HuH-7 (cell line): ENCODE measurements at regions not wholly inside any gene's neighbourhood (a gene's known extent, or its start where the extent isn't known, plus 50 kb on each side); places are given as distances from the start of the nearest gene placed in this dataset.
"Not testable (repeated sequence)": the region's sequence is repeated elsewhere in the genome, so short reads cannot be mapped to it uniquely, and the experiment has no call there.

ENCODE experiments used
- DNase-seq: peaks from one replicate; pipeline ENCODE4 v3.0.0; 2011; ENCODE audit warnings: low spot score

- no peak for DNase-seq
These were observed 181.9 kb downstream of the TMEM26 start for GRCh38 chr10:61271127-61271780.

DNA sequence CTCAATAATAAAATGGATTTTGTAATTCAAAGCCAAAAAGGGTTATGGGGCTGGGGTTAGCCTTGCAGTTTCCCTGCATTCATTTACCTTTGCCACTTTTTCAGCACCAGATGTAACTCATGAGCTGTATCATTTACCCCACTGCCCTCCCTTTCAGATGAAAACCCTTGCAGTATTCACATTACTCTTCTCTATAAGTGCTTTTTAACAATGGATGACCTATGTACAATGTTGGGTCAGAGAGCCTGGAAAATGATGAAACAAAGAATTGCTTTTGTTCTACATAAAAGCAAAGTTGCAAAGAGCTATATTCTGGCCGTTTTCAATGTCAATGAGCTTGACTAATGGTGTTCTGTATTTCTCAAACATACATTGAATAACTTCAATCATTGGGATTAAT is 189.7 kb downstream of the TMEM26 start:
- DNase-seq: no peak

DNA sequence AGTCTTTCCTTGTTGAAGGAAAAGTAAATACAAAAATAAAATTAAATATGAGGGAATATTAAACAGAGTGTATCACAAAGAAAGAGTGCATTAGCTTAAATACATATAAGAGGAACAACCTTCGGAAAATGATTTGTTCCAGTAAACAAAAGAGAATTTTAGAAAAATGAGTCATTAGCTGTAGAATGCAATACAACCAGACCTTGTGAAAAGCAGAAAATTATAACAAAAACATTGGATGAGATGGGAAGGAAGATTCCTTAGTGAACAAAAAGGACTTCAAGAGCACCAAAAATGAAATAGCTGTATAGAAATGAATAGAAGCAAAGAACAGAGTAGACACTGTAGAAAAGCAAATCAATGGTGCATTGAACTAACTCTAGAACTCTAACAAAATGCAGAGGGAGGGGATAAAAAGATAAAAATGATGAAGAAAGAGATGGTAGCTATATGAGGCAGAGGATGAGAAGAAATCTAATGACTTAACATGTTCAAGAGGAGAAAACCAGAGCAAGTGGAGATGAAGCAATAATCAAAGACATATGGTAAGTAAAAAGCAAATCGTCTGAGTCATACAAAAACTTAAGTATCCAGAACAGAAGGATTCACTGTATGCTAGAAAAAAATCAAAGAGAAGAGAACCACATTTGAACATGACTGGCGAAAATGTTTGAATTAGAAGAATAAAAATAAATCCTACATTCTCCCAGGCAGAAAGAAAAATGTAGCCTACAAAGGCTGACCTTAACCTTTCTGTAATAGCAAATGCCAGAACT is 190.5 kb downstream of the TMEM26 start:
- DNase-seq: no peak

DNA sequence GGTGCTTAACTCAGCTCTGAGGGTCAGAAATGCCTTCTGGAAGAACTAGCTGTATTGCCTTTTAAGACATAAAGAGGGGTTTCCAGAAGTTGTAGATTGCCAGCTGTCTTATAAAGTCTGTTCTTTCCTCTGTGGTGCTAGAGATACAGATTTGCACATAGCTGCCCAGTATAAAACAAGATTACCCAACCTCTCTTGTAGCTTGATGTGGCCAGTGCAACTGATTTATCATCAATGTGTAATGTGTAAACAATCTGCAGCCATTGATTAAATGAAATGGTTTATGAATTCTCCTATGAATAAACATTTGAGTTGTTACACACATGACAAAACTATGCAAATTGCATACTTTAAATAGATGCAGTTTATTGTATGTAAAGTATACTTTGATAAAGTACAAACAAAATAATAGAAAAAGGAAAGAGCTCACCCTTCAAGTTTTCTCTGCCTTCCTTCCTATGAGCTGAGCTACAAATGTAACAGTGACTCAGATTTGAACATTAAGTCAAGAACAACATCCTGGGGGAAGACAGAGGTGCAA is 195.2 kb downstream of the TMEM26 start:
- DNase-seq: no peak

DNA sequence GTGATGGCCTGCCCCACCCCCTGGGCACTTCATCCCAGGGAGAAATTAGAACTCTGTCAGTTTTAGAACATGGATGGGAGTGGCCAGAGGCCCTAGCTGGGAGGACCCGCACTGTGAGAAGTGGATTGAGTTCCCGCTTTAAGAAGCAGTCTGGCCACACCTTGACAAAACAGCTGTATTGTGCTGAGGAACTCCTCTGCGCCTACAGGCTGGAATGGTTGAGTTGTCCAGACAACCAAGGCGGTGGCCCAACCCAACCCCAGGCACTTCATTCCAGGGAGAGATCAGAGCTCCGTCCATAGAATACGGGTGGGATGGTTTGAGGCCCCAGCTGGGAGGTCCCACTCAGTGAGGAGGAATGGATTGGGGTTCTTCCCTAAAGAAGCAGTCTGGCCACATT is 196.0 kb downstream of the TMEM26 start:
- no peak for DNase-seq

DNA sequence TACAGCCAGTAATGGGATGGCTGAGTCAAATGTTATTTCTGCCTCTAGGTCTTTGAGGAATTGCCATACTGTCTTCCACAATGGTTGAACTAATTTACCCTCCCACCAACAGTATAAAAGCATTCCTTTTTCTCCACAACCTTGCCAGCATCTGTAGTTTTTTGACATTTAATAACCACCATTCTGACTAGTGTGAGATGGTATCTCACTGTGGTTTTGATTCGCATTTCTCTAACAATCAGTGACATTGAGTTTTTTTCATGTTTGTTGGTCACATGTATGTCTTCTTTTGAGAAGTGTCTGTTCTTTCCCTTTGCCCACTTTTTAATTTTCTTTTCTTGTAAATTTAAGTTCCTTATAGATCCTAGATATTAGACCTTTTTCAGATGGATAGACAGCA is 200.9 kb downstream of the TMEM26 start:
- DNase-seq: not testable (repeated sequence)

DNA sequence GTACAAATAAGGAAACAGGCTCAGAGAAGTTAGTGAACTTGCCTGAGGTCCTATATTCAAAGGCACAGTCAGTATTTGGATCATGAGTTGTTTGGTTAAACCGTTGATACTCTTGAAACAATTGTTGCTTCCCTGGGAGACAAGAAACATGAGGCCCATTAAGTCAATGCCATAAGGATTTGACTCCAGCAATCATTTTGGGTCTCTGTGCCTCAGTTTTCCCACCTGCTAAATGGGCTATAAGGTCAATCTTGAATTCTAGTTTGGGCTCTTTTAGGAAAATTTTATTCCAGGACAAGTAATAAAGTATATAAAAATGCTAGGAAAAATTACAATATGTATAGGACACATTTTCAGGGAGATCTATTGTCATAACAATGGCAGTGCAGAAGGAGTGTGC is 202.1 kb downstream of the TMEM26 start:
- DNase-seq: no peak

DNA sequence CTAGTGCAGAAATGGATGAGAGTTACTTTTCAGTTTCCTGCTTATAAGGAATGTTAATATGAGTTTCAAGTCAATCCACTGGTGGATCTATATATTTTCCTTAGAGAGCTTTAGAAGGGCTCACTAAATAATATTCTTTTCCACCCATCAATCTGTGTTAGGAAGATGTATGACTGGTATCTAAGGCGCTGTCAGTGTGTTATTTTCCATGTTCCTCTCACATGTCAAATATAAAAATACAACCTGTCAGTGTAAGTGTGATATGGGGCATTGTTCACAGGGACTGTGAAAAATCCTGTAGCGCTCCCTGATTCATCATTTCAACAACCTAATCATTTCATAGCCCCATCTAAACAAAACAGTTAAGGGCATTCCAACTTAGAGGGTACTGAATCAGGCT is 203.1 kb downstream of the TMEM26 start:
- no peak for DNase-seq

GRCh38 chr10:61248013-61248412 is 205.2 kb downstream of the TMEM26 start:
- no peak for DNase-seq

DNA sequence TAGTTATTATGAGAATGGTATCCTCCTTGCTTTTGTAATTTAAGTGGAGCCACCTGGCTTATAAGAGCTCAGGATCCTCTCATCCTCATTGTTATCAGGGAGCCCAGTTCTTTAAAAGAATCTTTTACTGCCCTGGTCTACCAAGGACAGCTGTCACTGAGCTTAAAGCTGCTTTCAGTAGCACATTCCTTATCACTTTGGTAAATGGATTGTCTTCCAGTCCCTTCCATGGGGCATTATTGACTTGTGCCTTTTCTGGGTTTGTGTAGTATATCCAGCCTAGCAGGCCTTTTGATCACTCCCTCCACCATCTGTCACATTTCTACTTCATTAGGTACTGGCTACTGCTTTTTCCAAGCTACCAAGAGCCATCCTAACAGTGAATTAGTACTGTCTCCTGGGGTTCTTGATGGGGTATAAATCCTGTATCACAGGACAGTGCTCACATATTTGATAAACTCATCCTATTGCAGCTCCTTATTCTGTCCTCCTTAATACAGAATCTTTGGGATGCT is 208.9 kb downstream of the TMEM26 start:
- DNase-seq: no peak

DNA sequence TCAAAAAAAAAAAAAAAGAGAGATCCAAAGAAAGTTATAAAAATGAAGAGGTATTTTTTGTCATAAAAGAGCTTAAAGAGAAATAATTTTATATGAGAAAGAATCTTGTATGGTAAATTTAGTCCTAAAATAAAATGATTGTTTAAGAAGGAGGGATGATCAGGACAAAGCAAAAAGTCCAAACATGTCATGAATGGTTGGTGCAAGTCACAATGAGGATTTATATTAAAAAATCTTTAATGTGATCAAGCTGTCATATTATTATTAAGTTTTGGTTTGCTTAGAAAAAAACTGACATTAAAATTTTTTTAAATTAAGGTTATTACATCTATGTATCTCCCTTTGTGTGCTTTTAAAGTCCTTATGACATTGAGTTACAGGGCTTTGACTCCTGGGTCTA is 220.4 kb downstream of the TMEM26 start:
- no peak for DNase-seq

GRCh38 chr10:61225939-61226338 is 227.2 kb downstream of the TMEM26 start:
- no peak for DNase-seq

- DNase-seq: no peak
These were observed 229.6 kb downstream of the TMEM26 start for GRCh38 chr10:61223576-61223975.

- no peak for DNase-seq
These were observed 233.5 kb downstream of the TMEM26 start for GRCh38 chr10:61219696-61220095.

DNA sequence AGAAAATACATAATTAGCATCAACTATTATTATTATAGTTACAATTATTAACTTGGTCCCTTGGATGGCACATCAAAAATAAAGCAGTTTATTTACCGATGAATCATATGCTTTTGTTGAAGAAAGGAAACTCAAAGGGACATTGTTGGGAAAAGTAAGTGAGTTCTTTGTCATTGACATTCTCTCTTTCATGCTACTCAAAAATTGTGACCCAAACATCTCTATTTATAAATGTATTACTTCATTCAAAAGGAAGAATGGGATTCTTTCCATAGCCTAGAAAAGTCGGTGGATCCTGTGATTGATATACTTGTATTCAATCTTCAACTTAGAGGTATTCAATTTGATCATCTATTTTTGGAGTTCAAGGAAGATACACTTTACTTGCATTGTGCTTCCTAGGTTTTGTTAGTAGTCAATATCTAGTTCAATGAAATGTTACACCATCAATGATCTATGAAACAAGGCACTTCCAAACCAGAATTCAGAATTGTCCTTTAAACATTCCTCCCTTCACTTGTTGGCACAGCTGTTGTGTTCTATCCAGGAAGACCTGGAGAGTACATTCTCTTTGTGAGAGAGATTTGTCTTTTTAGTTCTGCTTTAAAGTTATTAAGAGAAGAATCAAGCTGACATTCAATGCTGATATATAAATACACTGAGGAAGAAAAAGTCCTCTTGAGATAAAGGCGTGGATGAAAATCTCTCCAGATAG is 235.2 kb downstream of the TMEM26 start:
- DNase-seq: no peak

DNA sequence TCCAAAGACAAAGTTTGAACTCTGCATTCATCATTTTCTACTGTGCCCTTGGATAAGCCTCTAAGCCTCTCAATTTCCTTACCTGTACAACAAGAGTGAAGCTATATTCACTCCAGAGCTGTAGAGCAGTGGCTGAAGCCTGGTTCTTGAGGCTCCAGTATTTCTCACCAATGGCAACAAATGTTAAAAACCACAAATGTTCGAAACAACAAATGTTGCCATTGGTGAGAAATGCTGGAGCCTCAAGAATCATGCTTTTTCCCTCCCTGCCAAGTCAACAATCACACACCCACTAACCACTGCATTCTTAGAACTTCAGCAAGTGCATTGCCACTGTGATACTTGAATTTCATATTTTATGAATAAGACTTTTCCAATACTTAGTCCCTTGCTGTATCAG is 237.9 kb downstream of the TMEM26 start:
- DNase-seq: no peak

- no peak for DNase-seq
These were observed 241.7 kb downstream of the TMEM26 start for GRCh38 chr10:61211468-61211867.

- DNase-seq: no peak
These were observed 253.1 kb upstream of the RHOBTB1 start for GRCh38 chr10:61197057-61197456.

GRCh38 chr10:61195211-61195610 is 251.2 kb upstream of the RHOBTB1 start:
- no peak for DNase-seq

- not testable (repeated sequence) for DNase-seq
These were observed 248.6 kb upstream of the RHOBTB1 start for GRCh38 chr10:61192589-61192988.

GRCh38 chr10:61192042-61192441 is 248.1 kb upstream of the RHOBTB1 start:
- no peak for DNase-seq

DNA sequence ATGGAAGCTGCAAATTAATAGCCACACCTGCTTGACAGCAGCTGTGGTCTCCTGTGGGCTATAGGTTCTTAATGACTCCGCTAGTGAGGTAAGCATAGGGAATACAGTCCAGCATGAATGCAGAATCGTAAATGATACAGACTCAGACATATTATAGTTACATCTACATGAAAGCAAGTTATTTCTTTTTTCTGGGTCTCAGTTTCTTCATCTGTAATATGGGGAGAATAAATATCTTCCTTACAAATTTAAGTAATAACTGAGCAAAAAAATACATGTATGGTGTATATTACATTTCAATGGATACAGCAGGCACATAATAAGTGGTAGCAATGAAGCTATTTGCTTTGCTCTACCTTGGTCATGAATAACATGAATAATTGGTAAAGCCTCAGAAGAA is 245.9 kb upstream of the RHOBTB1 start:
- no peak for DNase-seq

GRCh38 chr10:61188691-61189090 is 244.7 kb upstream of the RHOBTB1 start:
- no peak for DNase-seq
